DND-41 (cell line): ENCODE measurements at regions not wholly inside any gene's neighbourhood (a gene's known extent, or its start where the extent isn't known, plus 50 kb on each side); places are given as distances from the start of the nearest gene placed in this dataset.

ENCODE experiments used
- ATAC-seq: fragments of 200-7000 bp; cut with Tn5 transposase; 3 replicates; pipeline ENCODE4 v1.9.1; 2021; ENCODE audit warnings: low read depth; ENCODE audit not compliant: insufficient read depth
- DNase-seq: peaks from one replicate; pipeline ENCODE4 v3.0.0-alpha.2; 2020
- H2AFZ ChIP-seq: 2 replicates; pipeline ENCODE4 v1.6.0; 2012; ENCODE audit warnings: low read depth, low read length
- H3K27ac ChIP-seq: 2 replicates; pipeline ENCODE4 v1.5.1; 2012; ENCODE audit warnings: low read length, inconsistent platforms
- H3K27me3 ChIP-seq: fragments of 200-600 bp; sonication (generic); 2 replicates; pipeline ENCODE4 v1.6.0; 2012; ENCODE audit warnings: low read length, mild to moderate bottlenecking, inconsistent platforms; ENCODE audit not compliant: insufficient read depth, poor library complexity
- H3K36me3 ChIP-seq: 2 replicates; pipeline ENCODE4 v1.5.1; 2012; ENCODE audit warnings: low read length, inconsistent platforms; ENCODE audit not compliant: insufficient read depth
- H3K4me1 ChIP-seq: 2 replicates; pipeline ENCODE4 v1.5.1; 2012; ENCODE audit warnings: mild to moderate bottlenecking, low read length; ENCODE audit not compliant: insufficient read depth
- H3K4me2 ChIP-seq: 2 replicates; pipeline ENCODE4 v1.6.0; 2012; ENCODE audit warnings: mild to moderate bottlenecking, moderate library complexity, low read length, inconsistent platforms; ENCODE audit not compliant: insufficient read depth
- H3K4me3 ChIP-seq, 2 experiments: fragments of 200-600 bp in 1 of 2; shearing (Covaris generic) in 1 of 2; 2 replicates each; pipeline ENCODE4 v1.5.1; 2012 to 2016; ENCODE audit warnings: inconsistent platforms in 2 of 2, low read length in 2 of 2, mild to moderate bottlenecking in 2 of 2, low read depth in 1 of 2, moderate library complexity in 1 of 2
- H3K79me2 ChIP-seq: 2 replicates; pipeline ENCODE4 v1.6.0; 2012; ENCODE audit warnings: low read length, inconsistent platforms; ENCODE audit not compliant: insufficient read depth
- H3K9ac ChIP-seq: 2 replicates; pipeline ENCODE4 v1.6.0; 2012; ENCODE audit warnings: low read depth, mild to moderate bottlenecking, inconsistent platforms, low read length, moderate library complexity
- H3K9me3 ChIP-seq: 2 replicates; pipeline ENCODE4 v1.5.1; 2012; ENCODE audit warnings: low read length, moderate library complexity, mild to moderate bottlenecking, inconsistent platforms; ENCODE audit not compliant: insufficient read depth, severe bottlenecking
- H4K20me1 ChIP-seq: 2 replicates; pipeline ENCODE4 v1.6.0; 2012; ENCODE audit warnings: low read length; ENCODE audit not compliant: insufficient read depth
- EZH2 ChIP-seq: IDR thresholded peaks from 3 replicates; pipeline ENCODE4 v1.6.1; 2012; ENCODE audit warnings: borderline replicate concordance, low read depth, mild to moderate bottlenecking, moderate library complexity, low read length, inconsistent platforms; ENCODE audit not compliant: severe bottlenecking
- TF ChIP-seq, protein P1 (sequence below): IDR thresholded peaks from 2 replicates; pipeline ENCODE4 v1.5.1; 2012; ENCODE audit warnings: borderline replicate concordance, low read length, moderate library complexity, mild to moderate bottlenecking; ENCODE audit not compliant: poor library complexity, severe bottlenecking; ENCODE audit errors: extremely low read depth

DNA sequence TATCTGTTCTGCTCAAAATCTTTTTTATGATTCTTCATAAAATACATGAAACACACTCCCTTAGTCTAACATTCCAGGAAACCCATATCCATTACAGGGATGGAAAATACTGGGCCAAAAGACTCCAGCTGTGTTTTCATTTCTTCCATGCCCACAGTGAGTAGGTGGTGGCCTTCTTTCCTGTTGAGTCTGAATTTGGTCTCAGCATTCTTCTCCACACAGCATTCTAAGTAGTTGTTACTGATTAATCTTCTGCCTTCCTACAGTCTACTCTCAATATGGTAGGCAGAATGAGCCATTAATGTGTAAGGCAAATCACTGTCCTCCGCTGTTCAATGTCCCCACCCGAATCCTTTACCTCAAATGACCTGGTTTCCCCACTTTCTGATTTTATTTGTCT, 370.6 kb upstream of the RPS6KA3 start:
- no peak overlapping the region for H3K9ac ChIP-seq
- H3K4me3 ChIP-seq, result no peak overlapping the region
- H3K27me3 ChIP-seq, result no peaks in the 10 kb centered on the region
- H4K20me1 ChIP-seq, result no peaks in the 10 kb centered on the region
- no peaks in the 10 kb centered on the region for H3K9me3 ChIP-seq
- H3K27ac ChIP-seq, result no peak overlapping the region
- H3K4me2 ChIP-seq, result no peak overlapping the region
- DNase-seq, result no peak
- no peaks in the 10 kb centered on the region for H3K36me3 ChIP-seq
- no peaks in the 10 kb centered on the region for H3K79me2 ChIP-seq
- TF ChIP-seq, protein P1, sequence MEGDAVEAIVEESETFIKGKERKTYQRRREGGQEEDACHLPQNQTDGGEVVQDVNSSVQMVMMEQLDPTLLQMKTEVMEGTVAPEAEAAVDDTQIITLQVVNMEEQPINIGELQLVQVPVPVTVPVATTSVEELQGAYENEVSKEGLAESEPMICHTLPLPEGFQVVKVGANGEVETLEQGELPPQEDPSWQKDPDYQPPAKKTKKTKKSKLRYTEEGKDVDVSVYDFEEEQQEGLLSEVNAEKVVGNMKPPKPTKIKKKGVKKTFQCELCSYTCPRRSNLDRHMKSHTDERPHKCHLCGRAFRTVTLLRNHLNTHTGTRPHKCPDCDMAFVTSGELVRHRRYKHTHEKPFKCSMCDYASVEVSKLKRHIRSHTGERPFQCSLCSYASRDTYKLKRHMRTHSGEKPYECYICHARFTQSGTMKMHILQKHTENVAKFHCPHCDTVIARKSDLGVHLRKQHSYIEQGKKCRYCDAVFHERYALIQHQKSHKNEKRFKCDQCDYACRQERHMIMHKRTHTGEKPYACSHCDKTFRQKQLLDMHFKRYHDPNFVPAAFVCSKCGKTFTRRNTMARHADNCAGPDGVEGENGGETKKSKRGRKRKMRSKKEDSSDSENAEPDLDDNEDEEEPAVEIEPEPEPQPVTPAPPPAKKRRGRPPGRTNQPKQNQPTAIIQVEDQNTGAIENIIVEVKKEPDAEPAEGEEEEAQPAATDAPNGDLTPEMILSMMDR, result no peak
- TF ChIP-seq EZH2, result no peak
- ATAC-seq, result no peak
- no peak overlapping the region for H2AFZ ChIP-seq
- H3K4me1 ChIP-seq, result no peaks in the 10 kb centered on the region

DNA sequence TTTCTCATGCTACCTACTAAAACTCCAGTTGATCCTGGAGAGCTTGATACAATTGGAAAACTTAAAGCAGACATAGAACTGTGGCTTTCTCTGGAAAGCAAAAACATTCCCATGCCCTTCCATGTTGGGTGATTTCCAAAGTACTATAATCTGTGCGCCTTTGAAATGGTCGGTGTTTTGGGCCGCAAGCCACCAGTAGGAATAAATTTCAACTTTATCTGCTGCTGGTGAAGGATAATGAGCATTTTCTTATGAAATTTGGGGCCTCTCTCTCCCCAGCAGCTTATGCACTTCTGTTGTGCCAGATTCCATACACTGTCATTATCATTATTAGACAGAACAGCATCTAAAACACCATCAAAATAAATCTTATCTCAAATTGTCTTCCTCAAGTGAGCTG, 366.7 kb upstream of the RPS6KA3 start:
- no peaks in the 10 kb centered on the region for H3K4me1 ChIP-seq
- no peak for ATAC-seq
- H3K79me2 ChIP-seq, result no peaks in the 10 kb centered on the region
- H4K20me1 ChIP-seq, result no peaks in the 10 kb centered on the region
- H3K9ac ChIP-seq, result no peak overlapping the region
- no peaks in the 10 kb centered on the region for H3K36me3 ChIP-seq
- H2AFZ ChIP-seq, result no peak overlapping the region
- no peak overlapping the region for H3K4me3 ChIP-seq
- DNase-seq, result no peak
- H3K4me2 ChIP-seq, result no peak overlapping the region
- no peaks in the 10 kb centered on the region for H3K27me3 ChIP-seq
- TF ChIP-seq, protein P1, result no peak
- no peak for TF ChIP-seq EZH2
- no peaks in the 10 kb centered on the region for H3K9me3 ChIP-seq
- H3K27ac ChIP-seq, result no peak overlapping the region

DNA sequence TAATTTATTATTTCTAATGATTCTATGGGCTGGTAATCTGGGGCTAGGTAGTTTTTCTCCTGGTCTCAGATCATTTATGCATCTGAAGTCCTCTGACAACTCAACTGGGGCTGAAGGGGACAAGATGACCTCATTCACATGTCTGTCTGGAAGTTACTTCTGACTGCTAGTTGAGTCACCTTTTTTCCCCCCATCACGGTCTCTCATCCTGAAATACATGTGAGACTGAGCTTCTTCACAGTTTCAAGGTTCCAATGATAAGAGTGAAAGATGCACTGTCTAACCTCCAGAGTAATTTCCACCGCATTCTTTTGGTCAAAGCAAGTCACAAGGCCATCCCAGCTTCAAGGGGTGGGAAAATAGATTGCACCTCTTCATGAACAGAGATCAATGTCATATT, 356.7 kb upstream of the RPS6KA3 start:
- no peak overlapping the region for H3K9ac ChIP-seq
- no peaks in the 10 kb centered on the region for H3K79me2 ChIP-seq
- H2AFZ ChIP-seq, result no peak overlapping the region
- H3K4me3 ChIP-seq, result no peak overlapping the region
- TF ChIP-seq EZH2, result no peak
- TF ChIP-seq, protein P1, result no peak
- no peaks in the 10 kb centered on the region for H3K9me3 ChIP-seq
- H4K20me1 ChIP-seq, result no peaks in the 10 kb centered on the region
- H3K36me3 ChIP-seq, result no peaks in the 10 kb centered on the region
- no peak overlapping the region for H3K4me2 ChIP-seq
- H3K27me3 ChIP-seq, result no peaks in the 10 kb centered on the region
- ATAC-seq (no peak), DNase-seq (no peak)
- H3K4me1 ChIP-seq, result no peaks in the 10 kb centered on the region
- H3K27ac ChIP-seq, result no peak overlapping the region

GRCh38 chrX:20620306-20620705, 353.6 kb upstream of the RPS6KA3 start:
- DNase-seq, result no peak

More at GRCh38 chrX:20620306-20620705, 353.6 kb upstream of the RPS6KA3 start:
- no peak for ATAC-seq
- H3K79me2 ChIP-seq, result no peaks in the 10 kb centered on the region
- no peaks in the 10 kb centered on the region for H4K20me1 ChIP-seq
- no peaks in the 10 kb centered on the region for H3K27me3 ChIP-seq
- no peak overlapping the region for H3K4me3 ChIP-seq
- no peak for TF ChIP-seq EZH2
- TF ChIP-seq, protein P1, result no peak
- H3K4me2 ChIP-seq, result no peak overlapping the region
- no peaks in the 10 kb centered on the region for H3K4me1 ChIP-seq
- H3K9ac ChIP-seq, result no peak overlapping the region
- no peaks in the 10 kb centered on the region for H3K9me3 ChIP-seq
- no peaks in the 10 kb centered on the region for H3K36me3 ChIP-seq
- H3K27ac ChIP-seq, result no peak overlapping the region
- no peak overlapping the region for H2AFZ ChIP-seq
